HG02678 (cell line): ENCODE measurements at regions not wholly inside any gene's neighbourhood (a gene's known extent, or its start where the extent isn't known, plus 50 kb on each side); places are given as distances from the start of the nearest gene placed in this dataset.
A peak's percentile ranks its signal among the peaks of the same experiment; 100 is the strongest.

Experiments
- ATAC-seq: cut with Tn5 transposase; IDR thresholded peaks from one replicate; pipeline ENCODE4 v1.9.1; 2021; ENCODE audit warnings: mild to moderate bottlenecking, moderate library complexity; ENCODE audit not compliant: unreplicated experiment

- ATAC-seq = peak; percentile 80
Observed at GRCh38 chr10:75294866-75295701, 59.3 kb upstream of the COMTD1 start.

GRCh38 chr10:75294518-75294865 lies 58.7 kb upstream of the COMTD1 start:
- ATAC-seq = no peak

- ATAC-seq = no peak
Observed at GRCh38 chr10:75294031-75294437, 58.3 kb upstream of the COMTD1 start.

GRCh38 chr10:75293446-75293820 lies 57.7 kb upstream of the COMTD1 start:
- no peak for ATAC-seq

- no peak for ATAC-seq
Observed at GRCh38 chr10:75292794-75293445, 57.2 kb upstream of the COMTD1 start.

GRCh38 chr10:75291805-75292204 lies 56.0 kb upstream of the COMTD1 start:
- ATAC-seq = no peak

GRCh38 chr10:75288140-75288711 lies 52.5 kb upstream of the COMTD1 start:
- no peak for ATAC-seq

- ATAC-seq = no peak
Observed at GRCh38 chr10:75287697-75288096, 51.9 kb upstream of the COMTD1 start.

GRCh38 chr10:75286901-75287300 lies 51.1 kb upstream of the COMTD1 start:
- ATAC-seq = no peak
